ENCODE measurements at regions not wholly inside any gene's neighbourhood (a gene's known extent, or its start where the extent isn't known, plus 50 kb on each side); places are given as distances from the start of the nearest gene placed in this dataset.
A peak's percentile ranks its signal among the peaks of the same experiment; 100 is the strongest.

DNA sequence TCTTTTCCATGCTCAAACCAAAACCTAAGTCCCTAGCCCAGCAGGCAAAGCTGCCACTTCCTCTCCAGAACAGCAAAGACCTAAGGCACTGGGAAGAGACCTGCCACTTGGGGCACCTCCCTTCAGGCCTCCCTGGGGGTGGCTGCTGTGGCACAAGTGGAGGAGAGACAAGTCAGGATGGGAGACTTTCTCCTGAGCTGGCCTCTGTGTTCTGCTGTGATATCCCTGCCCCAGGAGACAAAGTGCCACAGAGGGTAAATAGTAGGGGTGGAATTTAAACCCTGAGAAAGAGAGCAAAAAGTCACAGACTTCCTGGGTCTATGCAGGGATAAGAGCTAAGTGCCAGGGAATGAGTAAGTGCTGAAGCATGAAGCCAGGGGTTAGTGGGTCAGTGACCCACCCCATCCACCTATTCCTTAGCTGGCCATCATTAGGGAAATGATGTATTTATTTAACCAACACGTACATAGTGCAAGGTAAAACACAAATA lies 84.2 kb downstream of the MRPL14 start (continued):
- TF ChIP-seq MIXL1 (CRISPR knock-in tag; IDR thresholded peaks at IDR 0.05) = no peak
- no peak for TF ChIP-seq TCF7 (IDR thresholded peaks at IDR 0.05; ENCODE audit: low read depth)
- TF ChIP-seq PHF20 (CRISPR knock-in tag; IDR thresholded peaks at IDR 0.05) = no peak
- no peak for TF ChIP-seq YY1 (IDR thresholded peaks at IDR 0.05; ENCODE audit: insufficient read depth, insufficient replicate concordance, low read depth, low read length)
- TF ChIP-seq ZFP37 (CRISPR knock-in tag; IDR thresholded peaks at IDR 0.05; ENCODE audit: borderline replicate concordance) = no peak
- TF ChIP-seq MEIS1 (CRISPR knock-in tag; IDR thresholded peaks at IDR 0.05; ENCODE audit: borderline replicate concordance) = no peak; the same call in 1 of the 2 replicates
- no peak for TF ChIP-seq SP2 (CRISPR knock-in tag; IDR thresholded peaks at IDR 0.05)
- TF ChIP-seq CBFB (CRISPR knock-in tag; IDR thresholded peaks at IDR 0.05) = no peak
- TF ChIP-seq ZNF841 (CRISPR knock-in tag; IDR thresholded peaks at IDR 0.05; ENCODE audit: borderline replicate concordance) = no peak
- no peak for TF ChIP-seq ZNF124 (CRISPR knock-in tag; IDR thresholded peaks at IDR 0.05)
- no peak for TF ChIP-seq ISL2 (CRISPR knock-in tag; IDR thresholded peaks at IDR 0.05)
- no peak for TF ChIP-seq RFX3 (CRISPR knock-in tag; IDR thresholded peaks at IDR 0.05)
- TF ChIP-seq, protein P1, sequence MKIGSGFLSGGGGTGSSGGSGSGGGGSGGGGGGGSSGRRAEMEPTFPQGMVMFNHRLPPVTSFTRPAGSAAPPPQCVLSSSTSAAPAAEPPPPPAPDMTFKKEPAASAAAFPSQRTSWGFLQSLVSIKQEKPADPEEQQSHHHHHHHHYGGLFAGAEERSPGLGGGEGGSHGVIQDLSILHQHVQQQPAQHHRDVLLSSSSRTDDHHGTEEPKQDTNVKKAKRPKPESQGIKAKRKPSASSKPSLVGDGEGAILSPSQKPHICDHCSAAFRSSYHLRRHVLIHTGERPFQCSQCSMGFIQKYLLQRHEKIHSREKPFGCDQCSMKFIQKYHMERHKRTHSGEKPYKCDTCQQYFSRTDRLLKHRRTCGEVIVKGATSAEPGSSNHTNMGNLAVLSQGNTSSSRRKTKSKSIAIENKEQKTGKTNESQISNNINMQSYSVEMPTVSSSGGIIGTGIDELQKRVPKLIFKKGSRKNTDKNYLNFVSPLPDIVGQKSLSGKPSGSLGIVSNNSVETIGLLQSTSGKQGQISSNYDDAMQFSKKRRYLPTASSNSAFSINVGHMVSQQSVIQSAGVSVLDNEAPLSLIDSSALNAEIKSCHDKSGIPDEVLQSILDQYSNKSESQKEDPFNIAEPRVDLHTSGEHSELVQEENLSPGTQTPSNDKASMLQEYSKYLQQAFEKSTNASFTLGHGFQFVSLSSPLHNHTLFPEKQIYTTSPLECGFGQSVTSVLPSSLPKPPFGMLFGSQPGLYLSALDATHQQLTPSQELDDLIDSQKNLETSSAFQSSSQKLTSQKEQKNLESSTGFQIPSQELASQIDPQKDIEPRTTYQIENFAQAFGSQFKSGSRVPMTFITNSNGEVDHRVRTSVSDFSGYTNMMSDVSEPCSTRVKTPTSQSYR (CRISPR knock-in tag; IDR thresholded peaks at IDR 0.05; ENCODE audit: borderline replicate concordance) = no peak
- TF ChIP-seq, protein P2, sequence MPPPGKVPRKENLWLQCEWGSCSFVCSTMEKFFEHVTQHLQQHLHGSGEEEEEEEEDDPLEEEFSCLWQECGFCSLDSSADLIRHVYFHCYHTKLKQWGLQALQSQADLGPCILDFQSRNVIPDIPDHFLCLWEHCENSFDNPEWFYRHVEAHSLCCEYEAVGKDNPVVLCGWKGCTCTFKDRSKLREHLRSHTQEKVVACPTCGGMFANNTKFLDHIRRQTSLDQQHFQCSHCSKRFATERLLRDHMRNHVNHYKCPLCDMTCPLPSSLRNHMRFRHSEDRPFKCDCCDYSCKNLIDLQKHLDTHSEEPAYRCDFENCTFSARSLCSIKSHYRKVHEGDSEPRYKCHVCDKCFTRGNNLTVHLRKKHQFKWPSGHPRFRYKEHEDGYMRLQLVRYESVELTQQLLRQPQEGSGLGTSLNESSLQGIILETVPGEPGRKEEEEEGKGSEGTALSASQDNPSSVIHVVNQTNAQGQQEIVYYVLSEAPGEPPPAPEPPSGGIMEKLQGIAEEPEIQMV (CRISPR knock-in tag; IDR thresholded peaks at IDR 0.05; ENCODE audit: low read depth) = no peak
- TF ChIP-seq, protein P3, sequence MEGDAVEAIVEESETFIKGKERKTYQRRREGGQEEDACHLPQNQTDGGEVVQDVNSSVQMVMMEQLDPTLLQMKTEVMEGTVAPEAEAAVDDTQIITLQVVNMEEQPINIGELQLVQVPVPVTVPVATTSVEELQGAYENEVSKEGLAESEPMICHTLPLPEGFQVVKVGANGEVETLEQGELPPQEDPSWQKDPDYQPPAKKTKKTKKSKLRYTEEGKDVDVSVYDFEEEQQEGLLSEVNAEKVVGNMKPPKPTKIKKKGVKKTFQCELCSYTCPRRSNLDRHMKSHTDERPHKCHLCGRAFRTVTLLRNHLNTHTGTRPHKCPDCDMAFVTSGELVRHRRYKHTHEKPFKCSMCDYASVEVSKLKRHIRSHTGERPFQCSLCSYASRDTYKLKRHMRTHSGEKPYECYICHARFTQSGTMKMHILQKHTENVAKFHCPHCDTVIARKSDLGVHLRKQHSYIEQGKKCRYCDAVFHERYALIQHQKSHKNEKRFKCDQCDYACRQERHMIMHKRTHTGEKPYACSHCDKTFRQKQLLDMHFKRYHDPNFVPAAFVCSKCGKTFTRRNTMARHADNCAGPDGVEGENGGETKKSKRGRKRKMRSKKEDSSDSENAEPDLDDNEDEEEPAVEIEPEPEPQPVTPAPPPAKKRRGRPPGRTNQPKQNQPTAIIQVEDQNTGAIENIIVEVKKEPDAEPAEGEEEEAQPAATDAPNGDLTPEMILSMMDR (CRISPR knock-in tag; IDR thresholded peaks at IDR 0.05) = no peak
- no peak for TF ChIP-seq PRPF4 (IDR thresholded peaks at IDR 0.05; ENCODE audit: low read depth, low read length, poor library complexity, severe bottlenecking)
- TF ChIP-seq ZSCAN30 (CRISPR knock-in tag; IDR thresholded peaks at IDR 0.05) = no peak
- TF ChIP-seq, protein P4, sequence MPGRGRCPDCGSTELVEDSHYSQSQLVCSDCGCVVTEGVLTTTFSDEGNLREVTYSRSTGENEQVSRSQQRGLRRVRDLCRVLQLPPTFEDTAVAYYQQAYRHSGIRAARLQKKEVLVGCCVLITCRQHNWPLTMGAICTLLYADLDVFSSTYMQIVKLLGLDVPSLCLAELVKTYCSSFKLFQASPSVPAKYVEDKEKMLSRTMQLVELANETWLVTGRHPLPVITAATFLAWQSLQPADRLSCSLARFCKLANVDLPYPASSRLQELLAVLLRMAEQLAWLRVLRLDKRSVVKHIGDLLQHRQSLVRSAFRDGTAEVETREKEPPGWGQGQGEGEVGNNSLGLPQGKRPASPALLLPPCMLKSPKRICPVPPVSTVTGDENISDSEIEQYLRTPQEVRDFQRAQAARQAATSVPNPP (CRISPR knock-in tag; IDR thresholded peaks at IDR 0.05) = no peak
- TF ChIP-seq, protein P5, sequence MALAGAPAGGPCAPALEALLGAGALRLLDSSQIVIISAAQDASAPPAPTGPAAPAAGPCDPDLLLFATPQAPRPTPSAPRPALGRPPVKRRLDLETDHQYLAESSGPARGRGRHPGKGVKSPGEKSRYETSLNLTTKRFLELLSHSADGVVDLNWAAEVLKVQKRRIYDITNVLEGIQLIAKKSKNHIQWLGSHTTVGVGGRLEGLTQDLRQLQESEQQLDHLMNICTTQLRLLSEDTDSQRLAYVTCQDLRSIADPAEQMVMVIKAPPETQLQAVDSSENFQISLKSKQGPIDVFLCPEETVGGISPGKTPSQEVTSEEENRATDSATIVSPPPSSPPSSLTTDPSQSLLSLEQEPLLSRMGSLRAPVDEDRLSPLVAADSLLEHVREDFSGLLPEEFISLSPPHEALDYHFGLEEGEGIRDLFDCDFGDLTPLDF (CRISPR knock-in tag; IDR thresholded peaks at IDR 0.05) = no peak
- TF ChIP-seq ZNF101 (CRISPR knock-in tag; IDR thresholded peaks at IDR 0.05; ENCODE audit: borderline replicate concordance, low read depth) = no peak
- TF ChIP-seq SOX6 (IDR thresholded peaks at IDR 0.05) = no peak
- TF ChIP-seq SOX6 (CRISPR knock-in tag; IDR thresholded peaks at IDR 0.05) = peak; percentile 10; the same call in 1 of the 2 replicates
- no peak for TF ChIP-seq ZNF563 (CRISPR knock-in tag; IDR thresholded peaks at IDR 0.05)
- TF ChIP-seq SP140L (CRISPR knock-in tag; IDR thresholded peaks at IDR 0.05; ENCODE audit: borderline replicate concordance) = no peak
- TF ChIP-seq ZNF776 (CRISPR knock-in tag; IDR thresholded peaks at IDR 0.05) = no peak
